ENCODE measurements at regions not wholly inside any gene's neighbourhood (a gene's known extent, or its start where the extent isn't known, plus 50 kb on each side); places are given as distances from the start of the nearest gene placed in this dataset.

DNA sequence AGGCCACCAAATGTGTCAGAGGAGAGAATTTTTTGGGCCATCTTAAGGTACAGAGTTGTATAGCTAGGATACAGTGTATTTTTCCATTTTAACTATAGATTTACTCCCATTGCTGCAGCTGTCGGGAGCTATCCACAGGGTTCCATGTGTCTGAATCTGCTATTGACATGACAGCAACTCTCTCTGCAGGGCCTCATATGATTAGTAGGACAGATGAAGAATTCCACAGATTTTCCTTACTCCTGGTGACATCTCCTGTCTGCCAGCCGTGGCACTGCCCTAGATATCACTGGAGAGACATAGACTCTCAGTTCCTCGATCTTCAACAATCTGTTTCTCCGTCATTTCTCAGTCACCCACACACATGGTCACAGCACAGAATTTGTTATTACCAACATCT lies 86.5 kb downstream of the SPCS3 start:
- TF ChIP-seq ZNF207 (IDR thresholded peaks at IDR 0.05; ENCODE audit: borderline replicate concordance) (no peak), ATF2 (CRISPR knock-in tag; IDR thresholded peaks at IDR 0.05) (no peak)
- TF ChIP-seq, protein P1, sequence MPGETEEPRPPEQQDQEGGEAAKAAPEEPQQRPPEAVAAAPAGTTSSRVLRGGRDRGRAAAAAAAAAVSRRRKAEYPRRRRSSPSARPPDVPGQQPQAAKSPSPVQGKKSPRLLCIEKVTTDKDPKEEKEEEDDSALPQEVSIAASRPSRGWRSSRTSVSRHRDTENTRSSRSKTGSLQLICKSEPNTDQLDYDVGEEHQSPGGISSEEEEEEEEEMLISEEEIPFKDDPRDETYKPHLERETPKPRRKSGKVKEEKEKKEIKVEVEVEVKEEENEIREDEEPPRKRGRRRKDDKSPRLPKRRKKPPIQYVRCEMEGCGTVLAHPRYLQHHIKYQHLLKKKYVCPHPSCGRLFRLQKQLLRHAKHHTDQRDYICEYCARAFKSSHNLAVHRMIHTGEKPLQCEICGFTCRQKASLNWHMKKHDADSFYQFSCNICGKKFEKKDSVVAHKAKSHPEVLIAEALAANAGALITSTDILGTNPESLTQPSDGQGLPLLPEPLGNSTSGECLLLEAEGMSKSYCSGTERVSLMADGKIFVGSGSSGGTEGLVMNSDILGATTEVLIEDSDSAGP (CRISPR knock-in tag; IDR thresholded peaks at IDR 0.05; ENCODE audit: borderline replicate concordance), result no peak
